Activated naive CD4-positive, alpha-beta T cell treated with anti-CD3 and anti-CD28 coated beads, Interleukin-2, amount 50 U/mL, for 16 hours (primary cell): ENCODE measurements at regions not wholly inside any gene's neighbourhood (a gene's known extent, or its start where the extent isn't known, plus 50 kb on each side); places are given as distances from the start of the nearest gene placed in this dataset.
A peak's percentile ranks its signal among the peaks of the same experiment; 100 is the strongest.
"Not testable (repeated sequence)": the region's sequence is repeated elsewhere in the genome, so short reads cannot be mapped to it uniquely, and the experiment has no call there.

ENCODE experiments used
- DNase-seq: peaks from one replicate; pipeline ENCODE4 v3.0.0-alpha.2; 2020

DNA sequence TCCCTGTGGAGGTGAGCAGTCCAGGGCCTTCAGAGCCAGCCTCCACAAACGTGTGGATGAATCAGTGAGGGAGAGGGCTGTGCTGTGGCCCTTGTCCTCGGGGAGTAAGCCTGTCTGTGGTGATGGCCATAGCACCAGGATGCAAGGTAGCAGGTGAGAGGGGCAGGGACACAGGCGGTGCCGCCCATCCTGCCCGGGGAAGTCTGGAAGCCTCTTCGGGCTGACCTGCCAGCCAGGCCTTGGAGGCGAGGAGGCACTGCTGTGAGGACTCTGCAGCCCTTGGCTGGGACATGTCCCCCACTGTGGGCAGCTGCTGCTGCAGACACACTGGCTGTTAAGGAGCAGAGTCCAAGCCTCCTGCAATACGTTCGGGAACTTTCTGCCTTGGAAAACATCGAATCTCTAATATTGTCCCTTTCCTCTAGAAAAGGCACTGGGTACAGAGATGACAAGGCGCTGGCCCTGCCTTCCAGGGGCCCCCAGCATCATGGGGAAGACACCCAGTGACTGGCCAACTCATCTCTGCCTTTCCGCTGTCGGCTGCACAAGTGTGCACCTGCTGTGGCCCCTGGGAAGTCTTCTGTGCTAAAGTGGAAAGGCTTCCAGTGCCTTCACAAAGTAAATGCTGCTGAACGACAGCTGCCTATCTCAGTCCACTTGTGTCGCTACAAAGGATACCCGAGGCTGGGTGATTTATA is 101.4 kb downstream of the ADRA2C start:
- no peak for DNase-seq

DNA sequence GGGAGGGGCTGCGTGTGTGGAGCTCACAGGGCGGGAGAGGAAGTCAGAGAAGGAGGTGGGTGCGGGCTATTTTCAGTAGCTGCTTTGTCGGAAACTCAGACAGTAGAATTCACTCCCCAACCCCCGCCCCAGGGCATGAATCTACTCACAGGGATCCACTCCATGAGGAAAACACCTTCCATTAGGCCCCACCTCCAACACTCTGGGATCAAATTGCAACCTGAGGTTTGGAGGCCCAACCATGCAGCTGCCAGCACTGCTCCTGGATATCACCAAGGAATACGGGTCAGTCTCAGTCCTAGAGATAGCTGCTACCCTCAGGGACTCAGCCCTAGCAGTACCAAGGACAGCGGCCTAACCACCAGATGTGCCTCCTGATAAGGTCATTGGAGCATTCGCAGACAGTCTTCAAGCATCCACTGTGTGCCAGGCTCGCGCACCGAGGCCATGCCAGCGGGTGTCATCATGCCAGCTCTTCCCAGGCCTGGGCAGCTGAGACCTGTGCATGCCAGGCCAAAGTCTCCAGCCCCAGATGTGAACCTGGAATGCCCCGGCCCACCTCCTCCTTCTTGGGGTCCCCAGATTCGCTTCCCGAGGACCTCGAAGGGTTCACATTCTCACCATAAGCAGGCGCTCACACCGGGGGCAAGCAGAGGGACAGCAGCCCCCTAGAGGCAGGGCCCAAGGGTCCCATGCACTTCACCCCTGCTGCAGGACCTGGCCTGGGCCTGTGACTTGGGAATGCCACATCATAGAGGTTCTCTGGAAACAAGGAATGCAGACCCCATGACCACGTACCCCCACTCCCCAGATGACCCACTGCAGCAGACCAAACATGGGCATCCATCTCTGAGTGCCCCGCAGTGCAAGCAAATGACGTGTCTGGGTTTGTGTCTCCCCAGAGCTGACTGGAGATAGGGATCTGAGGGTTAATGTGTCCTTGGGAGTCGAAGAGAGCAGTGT is 102.3 kb downstream of the ADRA2C start:
- DNase-seq, result no peak

DNA sequence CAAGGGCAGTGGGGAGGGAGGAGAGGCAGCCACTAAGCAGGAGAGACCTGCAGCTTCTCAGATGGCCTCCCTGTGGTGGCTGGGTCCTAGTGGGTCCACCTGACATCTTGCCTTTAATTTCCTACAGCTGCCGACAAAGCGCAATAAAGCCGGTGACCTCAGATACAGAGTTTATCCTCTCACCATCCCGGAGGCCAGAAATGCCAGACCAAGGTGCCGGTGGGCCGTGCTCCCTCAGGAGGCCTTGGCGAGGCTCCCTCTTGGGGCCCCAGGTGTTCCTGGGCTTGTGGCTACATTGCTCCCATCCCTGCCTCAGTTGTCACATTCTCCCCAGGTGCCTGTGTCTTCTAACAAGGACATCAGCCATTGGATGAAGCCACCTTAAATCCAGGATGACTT is 103.0 kb downstream of the ADRA2C start:
- DNase-seq, result peak; percentile 4

DNA sequence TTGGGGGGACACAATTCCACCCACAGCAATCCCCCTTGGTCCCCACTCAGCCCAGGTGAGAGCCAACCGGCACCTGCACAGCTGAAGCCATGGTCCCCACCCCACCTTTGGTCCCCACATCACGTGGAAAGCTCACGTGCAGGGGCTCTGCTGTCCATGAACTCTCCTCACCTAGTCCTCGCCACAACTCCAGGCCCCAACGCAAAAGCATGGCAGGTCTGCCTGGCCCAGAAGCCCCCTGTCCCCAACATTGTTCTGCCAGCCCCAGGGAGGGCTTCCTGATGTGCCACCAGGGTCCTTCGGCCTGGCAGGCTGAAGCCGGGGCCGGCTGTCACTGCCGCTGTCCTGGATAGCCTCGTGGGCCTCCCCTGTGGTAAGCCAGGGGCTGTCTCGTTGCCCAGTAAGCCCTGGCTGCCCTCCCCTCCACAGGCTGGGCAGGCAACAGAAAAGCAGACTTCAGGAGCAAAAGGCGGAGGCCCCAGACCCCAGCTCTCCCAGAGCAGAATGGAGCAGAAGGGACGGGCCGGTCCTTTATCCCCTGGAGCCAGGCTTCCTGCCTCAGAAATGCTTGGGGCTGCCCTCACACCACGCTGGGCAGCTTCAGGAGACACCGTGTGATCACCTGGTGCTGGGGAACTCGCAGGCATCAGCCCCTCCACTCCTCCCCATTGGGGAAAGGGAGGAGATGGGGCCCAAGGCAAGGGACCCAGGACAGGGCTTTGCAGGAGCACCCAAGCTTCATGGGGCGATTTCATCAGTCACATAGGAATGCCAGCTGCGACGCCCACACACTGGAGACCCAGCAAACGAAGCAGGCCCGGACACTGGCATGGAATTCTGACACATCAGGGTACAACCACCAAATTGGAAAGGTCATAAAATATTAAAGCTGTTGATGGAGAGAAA is 103.7 kb downstream of the ADRA2C start:
- peak; percentile 7 for DNase-seq

DNA sequence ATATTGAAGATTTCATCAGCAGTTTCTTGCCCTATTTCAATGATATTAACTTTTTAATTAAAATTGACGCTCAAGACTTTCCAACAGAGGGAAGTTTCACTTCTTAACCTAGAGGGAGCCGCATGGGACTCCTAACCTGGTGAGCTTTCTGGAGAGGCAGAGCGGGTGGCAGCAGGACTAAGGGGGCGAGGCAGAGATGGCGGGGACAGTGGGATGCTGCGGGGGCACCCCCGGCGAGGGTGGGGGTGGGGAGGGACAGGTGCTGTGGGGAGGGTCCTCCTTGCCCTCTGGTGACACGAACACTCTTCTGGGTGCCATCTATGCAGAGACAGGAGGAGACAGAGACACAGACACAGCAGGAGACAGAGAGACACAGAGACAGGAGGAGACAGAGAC is 104.4 kb downstream of the ADRA2C start:
- DNase-seq, result no peak

DNA sequence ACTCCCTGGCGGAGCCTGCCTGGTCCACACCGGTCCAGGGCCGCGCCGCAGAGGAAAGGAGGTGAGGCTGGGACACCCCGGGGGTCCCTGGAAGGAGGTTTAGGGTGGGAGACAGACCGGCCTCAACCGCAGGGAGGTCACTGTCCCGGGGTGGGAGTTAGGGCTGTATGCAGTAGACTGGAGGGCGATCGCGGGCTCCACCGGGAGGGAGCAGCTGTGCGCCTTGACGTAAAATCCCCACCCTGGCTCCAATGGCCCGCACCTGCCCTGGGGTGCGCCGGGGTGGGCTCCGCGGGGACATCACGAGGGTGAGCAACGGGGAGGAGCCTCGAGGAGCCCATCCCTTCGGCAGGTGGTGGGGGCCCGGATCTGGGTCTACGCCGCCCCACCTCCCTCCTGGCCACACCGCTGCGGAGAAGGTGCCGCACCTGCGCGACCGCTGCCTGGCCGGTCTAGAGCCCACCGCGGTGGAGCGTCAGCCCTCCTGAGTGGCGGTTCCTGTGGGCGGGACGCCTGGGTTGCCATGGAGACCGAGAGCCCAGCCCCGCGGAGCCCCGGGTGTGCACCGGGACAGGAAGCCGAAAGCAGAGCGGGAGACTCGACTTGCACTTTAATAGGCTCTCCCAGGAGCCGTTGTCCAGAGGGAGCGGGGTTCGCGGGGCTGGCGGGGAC is 105.1 kb downstream of the ADRA2C start:
- peak; percentile 17 for DNase-seq

DNA sequence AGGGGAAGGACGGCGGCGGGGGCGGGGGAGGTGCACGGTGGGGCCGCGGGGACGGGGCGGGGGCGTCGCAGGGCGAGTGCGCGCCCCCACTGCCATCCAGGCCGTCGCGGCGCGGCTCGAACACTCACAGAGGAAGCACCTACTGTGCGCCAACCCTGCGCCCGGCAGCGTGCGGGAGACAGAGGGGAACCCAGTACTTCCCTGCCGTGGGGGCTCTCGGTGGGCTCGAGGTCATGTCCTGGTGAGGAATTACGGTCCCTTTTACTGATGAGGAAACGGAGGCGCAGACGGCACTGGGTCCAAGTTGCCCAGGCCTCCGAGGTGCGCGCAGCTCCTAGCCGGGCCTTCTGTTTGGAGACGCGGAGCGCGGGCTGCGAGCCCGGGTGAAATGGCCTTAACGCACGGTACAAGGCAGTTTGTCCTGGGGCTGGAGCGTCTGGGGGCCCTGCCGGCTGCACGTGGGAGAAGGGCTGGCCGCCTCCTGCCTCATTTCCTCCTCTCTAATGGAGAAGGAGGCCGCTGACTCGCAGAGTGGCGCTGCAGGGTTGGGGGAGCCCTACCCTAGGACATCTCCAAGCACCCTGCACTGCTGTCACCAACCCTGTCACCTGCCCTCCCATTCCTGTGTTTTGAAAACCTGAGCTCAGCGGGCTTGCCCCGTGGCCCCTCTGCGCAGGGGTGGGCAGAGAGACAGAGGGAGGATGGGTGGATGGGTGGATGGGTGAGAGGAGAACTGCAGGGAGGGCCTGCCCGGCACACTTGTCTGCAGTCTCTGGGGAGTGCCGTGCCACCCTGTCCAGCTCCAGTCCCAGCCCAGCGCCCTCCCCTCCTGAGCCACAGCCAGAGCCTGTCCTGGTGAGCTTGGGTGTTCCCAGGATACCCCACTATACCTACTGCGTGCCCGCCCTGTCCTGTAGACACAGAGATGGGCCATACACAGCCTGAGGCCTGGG is 106.0 kb downstream of the ADRA2C start:
- peak; percentile 5 for DNase-seq

DNA sequence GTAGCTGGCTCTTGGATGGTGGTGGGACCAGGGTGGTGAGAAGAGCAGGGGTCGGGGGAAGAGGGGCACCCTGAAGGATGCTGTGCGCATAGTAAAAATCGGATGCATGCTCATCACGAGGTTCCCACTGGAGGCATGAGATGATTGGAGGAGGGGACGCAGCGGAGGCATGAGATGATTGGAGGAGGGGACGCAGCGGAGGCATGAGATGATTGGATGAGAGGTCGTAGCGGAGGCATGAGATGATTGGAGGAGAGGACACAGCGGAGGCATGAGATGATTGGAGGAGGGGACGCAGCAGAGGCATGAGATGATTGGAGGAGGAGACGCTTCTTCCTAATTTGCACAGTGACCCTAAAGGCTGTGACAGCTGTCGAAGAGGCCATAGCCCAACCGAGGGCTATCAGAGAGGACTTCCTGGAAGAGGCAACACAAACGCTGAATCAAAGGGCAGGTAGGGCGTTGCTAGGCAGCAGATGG is 106.7 kb downstream of the ADRA2C start:
- no peak for DNase-seq

DNA sequence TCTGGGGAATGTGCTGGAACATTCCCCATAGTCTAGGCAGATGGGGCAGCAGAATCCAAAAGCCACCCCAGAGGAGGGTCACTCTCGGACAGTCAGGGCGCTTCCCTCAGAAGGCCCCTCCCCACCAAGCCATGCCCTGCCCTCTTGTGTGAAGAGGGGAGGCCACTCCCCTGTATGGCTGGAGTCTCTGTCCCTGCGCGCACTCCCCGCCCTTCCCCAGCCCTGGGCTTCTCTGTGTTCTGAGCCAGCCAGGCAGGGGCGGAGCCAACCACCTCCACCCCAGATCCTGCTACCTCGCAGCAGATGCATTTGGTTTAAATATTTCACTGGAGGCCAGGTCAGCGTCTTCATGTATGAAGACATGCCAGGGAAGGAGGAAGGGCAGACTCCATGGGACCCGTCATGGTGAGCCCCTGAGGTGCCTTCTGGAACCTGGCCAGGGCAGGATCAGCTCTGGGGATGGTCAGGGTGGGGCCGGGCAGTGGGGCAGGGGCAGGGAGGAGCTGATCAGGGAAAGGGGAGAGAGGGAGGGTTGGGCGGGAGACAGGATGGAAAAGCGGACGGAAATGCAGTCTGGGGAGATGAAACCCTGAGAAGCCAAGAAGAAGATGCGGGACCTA is 107.3 kb downstream of the ADRA2C start:
- DNase-seq, result no peak

DNA sequence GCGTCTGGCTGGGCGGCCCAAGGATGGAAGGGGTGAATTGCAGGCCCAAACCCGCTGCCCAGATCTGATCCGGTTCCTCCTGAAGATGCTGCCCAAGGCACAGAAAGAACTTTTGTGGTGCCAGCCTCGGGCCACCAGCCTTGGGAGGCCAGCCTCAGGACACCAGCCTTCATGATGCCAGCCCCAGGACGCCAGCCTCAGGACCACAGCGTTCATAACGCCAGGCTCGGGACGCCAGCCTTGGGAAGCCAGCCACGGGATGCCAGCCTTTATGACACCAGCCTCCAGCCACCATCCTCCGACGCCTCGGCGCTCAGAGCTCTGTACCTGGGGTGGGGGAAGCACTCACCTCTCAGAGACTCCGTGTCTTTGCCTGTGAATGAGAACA is 107.8 kb downstream of the ADRA2C start:
- peak; percentile 6 for DNase-seq

DNA sequence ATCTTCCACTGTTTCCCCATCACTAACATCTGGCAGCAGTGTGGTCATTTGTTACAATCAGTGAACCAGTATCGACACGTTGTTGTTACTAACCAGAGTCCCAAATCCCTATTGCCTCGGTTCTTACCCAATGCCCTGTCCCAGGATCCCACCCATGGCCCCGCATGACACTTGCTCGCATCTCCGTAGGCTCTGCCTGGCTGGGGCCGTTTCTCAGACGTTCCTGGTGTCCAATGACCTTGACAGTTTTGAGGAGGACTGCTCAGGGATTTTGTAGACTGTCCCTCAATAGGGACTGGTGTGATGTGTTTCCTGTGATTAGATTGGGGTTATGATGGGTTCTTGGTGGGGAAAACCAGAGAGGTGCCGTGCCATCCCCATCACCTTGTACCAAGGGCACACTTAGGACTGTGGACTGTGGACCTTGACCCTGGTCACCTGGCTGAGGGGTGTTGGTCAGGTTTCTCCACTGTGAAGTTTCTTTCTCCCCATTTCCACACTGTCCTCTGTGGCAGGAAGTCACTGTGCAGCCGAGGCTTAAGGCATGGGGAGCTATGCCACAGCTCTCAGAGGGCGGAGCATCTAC is 108.4 kb downstream of the ADRA2C start:
- DNase-seq, result no peak

DNA sequence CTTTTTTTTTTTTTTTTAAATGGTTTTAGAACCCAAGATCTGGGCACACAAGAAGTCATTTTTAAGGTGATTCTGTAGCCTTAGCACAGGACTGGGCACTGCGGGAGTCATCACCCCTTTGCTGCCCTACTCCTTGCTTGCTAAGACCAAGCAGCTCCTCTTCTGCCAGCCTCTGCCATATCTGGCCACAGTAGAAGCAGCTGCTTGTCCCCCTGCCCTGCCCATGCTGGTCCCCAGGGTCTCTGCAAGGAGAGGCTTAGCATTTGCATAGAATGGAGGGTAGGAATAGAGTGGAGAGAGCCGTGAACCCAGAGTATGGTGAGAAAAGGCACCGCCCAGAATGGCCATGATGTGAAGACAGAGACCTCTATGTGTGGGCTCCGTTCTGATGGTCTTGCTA is 109.3 kb downstream of the ADRA2C start:
- DNase-seq, result no peak

DNA sequence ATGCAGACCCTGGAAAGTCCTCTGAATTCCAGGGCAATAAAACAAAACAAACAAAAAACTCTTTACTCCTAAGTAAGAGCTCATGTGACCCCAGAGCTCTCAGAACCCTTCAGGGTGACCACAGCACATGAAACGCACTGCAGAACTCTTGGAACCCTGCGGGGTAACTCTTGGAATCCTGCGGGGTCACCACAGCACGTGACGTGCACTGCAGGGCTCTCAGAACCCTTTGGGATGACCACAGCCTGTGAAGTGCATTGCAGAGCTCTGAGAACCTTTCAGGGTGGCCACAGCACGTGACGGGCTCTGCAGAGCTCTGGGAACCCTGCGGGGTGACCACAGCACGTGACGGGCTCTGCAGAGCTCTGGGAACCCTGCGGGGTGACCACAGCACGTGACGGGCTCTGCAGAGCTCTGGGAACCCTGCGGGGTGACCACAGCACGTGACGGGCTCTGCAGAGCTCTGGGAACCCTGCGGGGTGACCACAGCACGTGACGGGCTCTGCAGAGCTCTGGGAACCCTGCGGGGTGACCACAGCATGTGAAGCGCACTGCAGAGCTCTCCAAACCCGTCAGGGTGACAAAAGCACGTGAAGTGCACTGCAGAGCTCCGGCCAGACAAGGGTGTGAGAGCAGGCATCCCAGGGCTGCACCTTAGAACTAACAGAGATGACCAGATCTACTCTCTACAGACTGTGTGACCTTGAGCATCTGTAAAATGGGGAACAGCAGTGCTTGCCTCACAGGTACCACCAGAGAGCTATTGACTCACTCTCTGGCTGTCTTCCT is 110.1 kb downstream of the ADRA2C start:
- not testable (repeated sequence) for DNase-seq

DNA sequence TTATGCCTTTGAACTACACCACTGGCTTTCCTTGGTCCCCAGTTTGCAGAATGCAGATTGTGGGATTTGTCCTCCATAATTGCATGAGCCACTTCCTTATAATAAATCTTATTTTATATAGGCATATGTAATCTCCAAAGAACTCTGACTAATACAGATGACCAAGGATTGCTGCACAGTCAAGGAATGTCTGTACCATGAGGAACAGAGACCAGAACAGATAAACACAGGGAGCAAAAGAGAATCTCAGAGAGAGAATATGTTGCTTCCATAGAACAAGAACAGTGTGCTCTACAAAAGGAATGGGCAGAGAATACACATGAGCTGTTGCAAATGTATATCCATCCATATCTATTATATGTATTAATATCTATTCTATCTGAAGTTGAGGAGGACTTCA is 111.1 kb downstream of the ADRA2C start:
- no peak for DNase-seq

DNA sequence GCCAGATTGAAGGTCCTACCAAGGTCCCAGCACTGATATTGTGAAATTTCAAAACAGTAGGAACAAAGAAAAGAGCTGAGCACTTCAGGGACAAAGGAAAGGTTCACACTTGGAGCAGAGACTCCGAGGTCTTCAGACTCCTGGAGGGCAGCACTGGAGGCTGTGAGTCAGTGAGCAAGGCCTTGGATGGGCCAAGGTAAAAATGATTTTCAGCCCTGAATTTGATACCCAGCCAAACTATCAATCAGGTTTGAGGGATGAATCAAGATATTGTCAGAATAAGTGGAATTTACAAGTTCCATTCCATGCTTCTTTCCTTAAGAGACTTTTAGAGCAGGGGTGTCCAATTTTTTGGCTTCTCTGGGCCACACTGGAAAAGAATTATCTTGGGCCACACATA is 111.7 kb downstream of the ADRA2C start:
- DNase-seq, result no peak

DNA sequence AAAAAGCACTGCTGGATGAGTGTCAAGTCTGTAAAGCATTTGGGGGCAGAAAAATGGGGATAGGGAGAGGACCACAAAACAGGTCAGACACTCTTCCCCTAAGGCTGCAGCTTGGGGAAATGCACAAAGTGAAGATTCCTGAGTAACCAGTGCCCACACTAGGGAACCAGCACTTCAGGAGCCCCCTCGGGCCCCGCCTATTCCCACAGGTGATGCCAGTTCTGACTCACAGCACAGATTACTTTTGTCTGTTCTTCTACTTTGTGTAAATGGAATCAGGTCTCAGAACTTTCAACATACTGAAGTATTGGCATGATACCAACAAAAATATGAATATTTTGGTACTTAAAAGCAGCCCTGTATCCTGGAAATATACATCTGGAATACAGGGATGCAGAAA is 112.5 kb downstream of the ADRA2C start:
- DNase-seq, result no peak

DNA sequence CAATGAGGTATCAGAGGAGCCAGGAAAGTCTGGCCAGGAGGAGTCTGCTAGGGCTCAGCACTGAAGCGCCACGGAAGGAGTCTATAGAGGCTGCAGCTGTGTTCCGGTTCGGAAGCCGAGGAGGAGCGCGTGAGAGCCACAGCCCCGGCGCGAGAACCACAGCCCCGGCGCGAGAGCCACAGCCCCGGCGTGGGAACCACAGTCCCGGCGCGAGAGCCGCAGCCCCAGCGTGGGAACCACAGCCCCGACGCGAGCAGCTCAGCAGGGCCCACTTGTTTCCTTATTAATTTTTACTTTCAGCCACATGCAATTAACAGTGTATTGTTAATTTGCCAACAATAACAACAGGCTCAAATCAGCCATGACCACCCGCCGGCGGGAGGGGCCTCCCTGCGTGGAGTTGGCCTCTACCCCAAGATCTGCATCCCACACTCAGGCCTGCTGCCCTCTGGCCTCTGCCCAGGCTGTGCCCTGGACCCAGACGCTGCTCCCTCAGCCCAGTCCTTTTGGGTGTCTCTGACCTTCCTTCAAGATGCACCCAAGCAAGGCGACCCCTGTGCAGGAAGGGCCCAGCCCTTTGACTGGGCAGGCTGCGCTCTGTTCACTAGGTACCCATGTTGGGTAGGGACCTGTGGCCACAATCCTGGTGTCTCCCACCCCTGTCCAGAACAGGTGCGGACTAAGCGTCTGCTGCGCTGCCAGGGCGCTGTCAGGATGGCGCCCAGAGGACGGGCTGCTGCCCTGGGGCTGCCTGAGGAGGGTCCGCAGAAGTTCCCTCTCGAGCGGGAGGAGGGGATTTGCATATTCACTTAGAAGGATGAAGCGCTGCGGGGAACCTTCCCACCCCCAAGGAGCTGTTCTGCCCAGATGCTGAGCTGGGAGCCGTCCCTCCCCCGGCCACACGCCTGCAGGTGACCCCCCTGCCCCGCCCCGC is 113.8 kb downstream of the ADRA2C start:
- peak; percentile 13 for DNase-seq

DNA sequence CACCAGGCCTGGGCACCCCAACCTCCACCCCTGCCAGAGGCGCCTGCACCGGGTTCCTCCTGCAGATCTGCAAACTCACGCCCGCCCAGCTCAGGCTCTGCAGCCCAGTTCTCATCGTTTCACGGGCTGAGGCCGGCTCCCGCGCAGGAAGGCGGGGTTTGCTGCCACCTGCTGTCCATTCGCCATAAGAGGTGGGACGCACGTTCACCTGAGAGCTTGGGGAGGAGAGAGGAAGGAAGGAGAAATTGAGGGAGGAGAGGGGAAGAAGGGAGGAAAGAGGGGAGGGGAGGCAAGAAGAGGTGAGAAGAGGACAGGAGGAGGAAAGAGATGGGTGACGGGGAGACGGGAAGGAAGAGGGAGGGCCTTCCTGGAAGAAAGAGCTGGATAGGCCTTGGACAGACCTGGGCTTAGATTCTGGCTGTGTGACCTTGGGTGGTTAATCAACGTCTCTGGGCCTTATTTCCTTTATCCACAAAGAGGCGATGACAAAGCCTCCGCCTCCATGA is 114.5 kb downstream of the ADRA2C start:
- DNase-seq, result peak; percentile 75
